K562 (cell line): ENCODE measurements at regions not wholly inside any gene's neighbourhood (a gene's known extent, or its start where the extent isn't known, plus 50 kb on each side); places are given as distances from the start of the nearest gene placed in this dataset.

ENCODE experiments used
- KDM4B ChIP-seq, 2 experiments: fragments of 450-650 bp in 1 of 2; sonication (generic) in 1 of 2; IDR thresholded peaks; 2 replicates each; pipeline ENCODE4 v1.6.1; 2016 to 2017; ENCODE audit warnings: borderline replicate concordance in 2 of 2, antibody characterized with exemption in 1 of 2, low read depth in 1 of 2, mild to moderate bottlenecking in 1 of 2
- RB1 ChIP-seq: fragments of 450-650 bp; IDR thresholded peaks from 2 replicates; pipeline ENCODE4 v1.6.1; 2017; ENCODE audit warnings: low read depth, mild to moderate bottlenecking
- YY1 ChIP-seq, 3 experiments: IDR thresholded peaks; 2 replicates each; pipeline ENCODE4 v1.6.1; 2011; ENCODE audit warnings: low read length in 2 of 3, mild to moderate bottlenecking in 2 of 3, moderate library complexity in 2 of 3, borderline replicate concordance in 1 of 3, control low read depth in 1 of 3, low read depth in 1 of 3; ENCODE audit not compliant: insufficient read depth in 3 of 3, insufficient replicate concordance in 2 of 3, control insufficient read depth in 1 of 3, insufficient read length in 1 of 3; ENCODE audit errors: extremely low read depth in 1 of 3
- TF ChIP-seq, protein P1 (sequence below): fragments of 450-650 bp; IDR thresholded peaks from 2 replicates; pipeline ENCODE4 v1.6.1; 2017; ENCODE audit warnings: mild to moderate bottlenecking, moderate library complexity

DNA sequence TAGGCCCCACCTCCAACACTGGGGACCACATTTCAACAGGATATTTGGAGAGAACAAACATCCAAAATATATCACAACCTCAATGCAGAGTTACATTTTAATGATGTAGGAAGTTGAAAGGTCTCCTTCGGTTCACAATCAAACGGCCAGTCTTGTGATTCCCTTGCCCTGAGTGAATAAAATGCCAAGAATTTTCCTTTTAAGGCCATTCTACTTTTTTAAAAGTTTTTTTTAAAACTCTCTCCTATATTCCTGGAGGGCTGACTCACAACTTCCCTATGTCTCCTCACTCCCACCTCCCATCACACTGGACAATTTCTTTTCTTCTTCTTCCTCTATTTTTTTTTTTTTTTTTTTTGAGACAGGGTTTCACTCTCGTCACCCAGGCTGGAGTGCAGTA, 693.6 kb upstream of the AUTS2 start:
- no peak for TF ChIP-seq YY1 (IDR thresholded peaks at IDR 0.05; ENCODE audit: borderline replicate concordance in 1 of 3, control insufficient read depth in 1 of 3, extremely low read depth in 1 of 3, insufficient read depth in 3 of 3, insufficient read length in 1 of 3, insufficient replicate concordance in 2 of 3, low read depth in 1 of 3, low read length in 2 of 3)
- TF ChIP-seq, protein P1, sequence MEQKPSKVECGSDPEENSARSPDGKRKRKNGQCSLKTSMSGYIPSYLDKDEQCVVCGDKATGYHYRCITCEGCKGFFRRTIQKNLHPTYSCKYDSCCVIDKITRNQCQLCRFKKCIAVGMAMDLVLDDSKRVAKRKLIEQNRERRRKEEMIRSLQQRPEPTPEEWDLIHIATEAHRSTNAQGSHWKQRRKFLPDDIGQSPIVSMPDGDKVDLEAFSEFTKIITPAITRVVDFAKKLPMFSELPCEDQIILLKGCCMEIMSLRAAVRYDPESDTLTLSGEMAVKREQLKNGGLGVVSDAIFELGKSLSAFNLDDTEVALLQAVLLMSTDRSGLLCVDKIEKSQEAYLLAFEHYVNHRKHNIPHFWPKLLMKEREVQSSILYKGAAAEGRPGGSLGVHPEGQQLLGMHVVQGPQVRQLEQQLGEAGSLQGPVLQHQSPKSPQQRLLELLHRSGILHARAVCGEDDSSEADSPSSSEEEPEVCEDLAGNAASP = no peak
- TF ChIP-seq KDM4B (IDR thresholded peaks at IDR 0.05; ENCODE audit: borderline replicate concordance in 2 of 2, low read depth in 1 of 2) = no peak
- TF ChIP-seq RB1 = no peak
